ENCODE measurements at regions not wholly inside any gene's neighbourhood (a gene's known extent, or its start where the extent isn't known, plus 50 kb on each side); places are given as distances from the start of the nearest gene placed in this dataset.

- Histone ChIP-seq H3K18ac (ENCODE audit: extremely low read depth, low read length) (no peak overlapping the region), H2BK15ac (ENCODE audit: low read length) (no peak overlapping the region), H3K9me3 (ENCODE audit: insufficient read depth in 2 of 2, low read depth in 1 of 2, low read length in 1 of 2) (no peaks in the 10 kb centered on the region), H3K56ac (replicated peaks; ENCODE audit: insufficient read length, low read depth, low read length) (no peak overlapping the region), H2BK20ac (ENCODE audit: low read length) (no peak overlapping the region), H3K23ac (ENCODE audit: insufficient read length) (no peak overlapping the region), H3K27me3 (replicated peaks in 1 of 4; ENCODE audit: control insufficient read depth in 3 of 4, extremely low read depth in 1 of 4, insufficient read depth in 3 of 4, low read length in 3 of 4) (no peaks in the 10 kb centered on the region; a peak in 1 of 7 replicates), H3K4me2 (ENCODE audit: insufficient read depth in 1 of 2, low read depth in 2 of 2, low read length in 2 of 2) (no peak overlapping the region), H3K23me2 (ENCODE audit: low read depth, low read length) (no peaks in the 10 kb centered on the region), H2BK5ac (ENCODE audit: low read depth, low read length) (no peak overlapping the region), H2BK120ac (replicated peaks; ENCODE audit: low read depth, low read length) (no peak overlapping the region), H3K27ac (ENCODE audit: low read depth, low read length) (no peak overlapping the region), H4K20me1 (replicated peaks in 1 of 2; ENCODE audit: control insufficient read depth in 1 of 2, insufficient read depth in 2 of 2, low read length in 2 of 2) (no peaks in the 10 kb centered on the region), H2AFZ (ENCODE audit: low read length) (no peak overlapping the region), H4K5ac (ENCODE audit: insufficient read length, low read depth, low read length) (no peak overlapping the region), H3K14ac (ENCODE audit: insufficient read length) (no peak overlapping the region), H3K4me3 (ENCODE audit: extremely low read depth in 1 of 4, insufficient read depth in 2 of 4, low read depth in 3 of 4, low read length in 4 of 4) (no peak overlapping the region), H2BK12ac (ENCODE audit: low read depth, low read length) (no peak overlapping the region), H2AK5ac (ENCODE audit: low read depth, low read length) (no peak overlapping the region), H3K9ac (replicated peaks in 1 of 4; ENCODE audit: extremely low read depth in 1 of 4, low read depth in 3 of 4, low read length in 3 of 4) (no peak overlapping the region), H4K91ac (replicated peaks; ENCODE audit: insufficient read length, low read length) (no peak overlapping the region), H3K36me3 (ENCODE audit: control insufficient read depth in 2 of 4, insufficient read depth in 4 of 4, low read length in 3 of 4) (no peaks in the 10 kb centered on the region; a peak in 1 of 8 replicates), H3K79me1 (ENCODE audit: low read depth, low read length) (no peaks in the 10 kb centered on the region), H4K8ac (ENCODE audit: extremely low read depth, insufficient read depth, low read length) (no peak overlapping the region; the same call in 1 of the 2 replicates), H3K4ac (replicated peaks; ENCODE audit: insufficient read length, low read depth, low read length) (no peak overlapping the region), H3K4me1 (replicated peaks in 1 of 4; ENCODE audit: control insufficient read depth in 3 of 4, insufficient read depth in 4 of 4, low read length in 3 of 4) (peaks cover 3 to 14% (median 8%) of the 10 kb centered on the region in 4 experiments), H3K79me2 (ENCODE audit: control insufficient read depth in 1 of 2, insufficient read depth in 2 of 2, low read length in 2 of 2) (no peaks in the 10 kb centered on the region)
- ChIA-PET CTCF (ENCODE audit: partially characterized antibody) (interaction anchor here (1.0 to 1.1 kb wide), 4 partner anchors 8 to 27 kb away, joined by 3 to 4 read pairs (median 4); no protein-coding TSS in a partner anchor), POLR2A (ENCODE audit: partially characterized antibody) (no interaction called here)
- WGBS, 2 experiments (ENCODE audit: extremely low coverage in 1 of 2, insufficient coverage in 1 of 2, insufficient read length in 1 of 2, insufficient replicate concordance in 2 of 2, low coverage in 1 of 2, low lambda C conversion rate in 2 of 2, missing lambda C conversion rate in 1 of 2), result 89% methylated on average over 13 of the region's 13 CpGs; no CpG with 5 or more reads in 1 of the 2 experiments
- DNase-seq (ENCODE audit: low read depth in 1 of 2, low spot score in 2 of 2) (peak in 1 of 2 experiments; percentile 42), FAIRE-seq (no peak)
- TF ChIP-seq JUND (IDR thresholded peaks at IDR 0.05; ENCODE audit: low read length) (no peak), RBBP5 (IDR thresholded peaks at IDR 0.05; ENCODE audit: borderline replicate concordance, low read depth, low read length) (no peak)
Measured at GRCh38 chr9:89808076-89808755, 203.4 kb downstream of the GADD45G start.

Measured in H1 (cell line).